GM23338 (cell line): ENCODE measurements at regions not wholly inside any gene's neighbourhood (a gene's known extent, or its start where the extent isn't known, plus 50 kb on each side); places are given as distances from the start of the nearest gene placed in this dataset.

Experiments used
- ATAC-seq: fragments of 200-7000 bp; cut with Tn5 transposase; 3 replicates; pipeline ENCODE4 v1.9.1; 2020
- DNase-seq: peaks from one replicate; pipeline ENCODE4 v3.0.0-alpha.2; 2015; ENCODE audit warnings: low spot score
- H2AFZ ChIP-seq: fragments of 200-600 bp; sonication (generic); 2 replicates; pipeline ENCODE4 v1.8.0; 2016; ENCODE audit warnings: antibody characterized with exemption, mild to moderate bottlenecking, moderate library complexity
- H3F3A ChIP-seq: fragments of 200-600 bp; sonication (generic); replicated peaks from 2 replicates; pipeline ENCODE4 v1.8.0; 2017; ENCODE audit warnings: antibody characterized with exemption, mixed run types, low read depth
- H3K27ac ChIP-seq: fragments of 200-600 bp; sonication (generic); 2 replicates; pipeline ENCODE4 v1.6.1; 2016; ENCODE audit warnings: low read depth
- H3K27me3 ChIP-seq: fragments of 200-600 bp; sonication (generic); 2 replicates; pipeline ENCODE4 v1.8.0; 2016; ENCODE audit warnings: mild to moderate bottlenecking, mixed run types, moderate library complexity; ENCODE audit not compliant: insufficient read depth
- H3K36me3 ChIP-seq: fragments of 200-600 bp; sonication (generic); 2 replicates; pipeline ENCODE4 v1.8.0; 2016; ENCODE audit warnings: mild to moderate bottlenecking; ENCODE audit not compliant: insufficient read depth
- H3K4me1 ChIP-seq: fragments of 200-600 bp; sonication (generic); 2 replicates; pipeline ENCODE4 v1.8.0; 2016; ENCODE audit warnings: mild to moderate bottlenecking, moderate library complexity; ENCODE audit not compliant: insufficient read depth
- H3K4me2 ChIP-seq: fragments of 200-600 bp; sonication (generic); 2 replicates; pipeline ENCODE4 v1.7.1; 2017; ENCODE audit warnings: mixed run types
- H3K4me3 ChIP-seq: fragments of 200-600 bp; sonication (generic); 2 replicates; pipeline ENCODE4 v1.6.1; 2016; ENCODE audit warnings: mixed run types
- H3K79me2 ChIP-seq: fragments of 200-600 bp; sonication (generic); replicated peaks from 2 replicates; pipeline ENCODE4 v1.8.0; 2017; ENCODE audit warnings: mild to moderate bottlenecking; ENCODE audit not compliant: insufficient read depth
- H3K9me2 ChIP-seq: fragments of 200-600 bp; sonication (generic); 2 replicates; pipeline ENCODE4 v1.8.0; 2017; ENCODE audit not compliant: insufficient read depth
- H4K20me1 ChIP-seq: fragments of 200-600 bp; sonication (generic); replicated peaks from 2 replicates; pipeline ENCODE4 v1.8.0; 2017; ENCODE audit warnings: mild to moderate bottlenecking; ENCODE audit not compliant: insufficient read depth
- H3K27ac Mint-ChIP-seq: 2 replicates; pipeline ENCODE4 v1.8.0; 2020; ENCODE audit warnings: inconsistent platforms, mild to moderate bottlenecking, moderate library complexity, mixed read lengths
- H3K27me3 Mint-ChIP-seq: 3 replicates; pipeline ENCODE4 v1.8.0; 2022; ENCODE audit warnings: low read depth, mild to moderate bottlenecking, moderate library complexity, mixed read lengths, inconsistent platforms; ENCODE audit not compliant: insufficient read depth, poor library complexity
- H3K36me3 Mint-ChIP-seq: 3 replicates; pipeline ENCODE4 v1.8.0; 2021; ENCODE audit warnings: low read depth, mild to moderate bottlenecking, inconsistent platforms, moderate library complexity, mixed read lengths
- H3K4me1 Mint-ChIP-seq: 3 replicates; pipeline ENCODE4 v1.8.0; 2020; ENCODE audit warnings: mild to moderate bottlenecking, inconsistent platforms, mixed read lengths
- H3K4me3 Mint-ChIP-seq: 3 replicates; pipeline ENCODE4 v1.8.0; 2021; ENCODE audit warnings: moderate library complexity, mild to moderate bottlenecking, inconsistent platforms, mixed read lengths
- H3K9me3 Mint-ChIP-seq: 3 replicates; pipeline ENCODE4 v1.8.0; 2020; ENCODE audit warnings: moderate library complexity, mild to moderate bottlenecking, inconsistent platforms, mixed read lengths
- CREB1 ChIP-seq: fragments of 250-450 bp; sonication (Bioruptor Pico); IDR thresholded peaks from 2 replicates; pipeline ENCODE4 v1.5.0; 2020; ENCODE audit warnings: low read depth, mild to moderate bottlenecking, moderate library complexity
- EZH2 ChIP-seq: fragments of 200-600 bp; sonication (generic); IDR thresholded peaks from one replicate; pipeline ENCODE4 v1.8.0; 2017; ENCODE audit warnings: antibody characterized with exemption, mild to moderate bottlenecking, low read depth; ENCODE audit not compliant: unreplicated experiment
- EZH2phosphoT487 ChIP-seq: fragments of 200-600 bp; sonication (generic); IDR thresholded peaks from one replicate; pipeline ENCODE4 v1.8.1; 2018; ENCODE audit warnings: antibody characterized with exemption; ENCODE audit not compliant: unreplicated experiment
- JUNB ChIP-seq: IDR thresholded peaks from one replicate; pipeline ENCODE4 v1.6.1; 2016; ENCODE audit warnings: antibody characterized with exemption; ENCODE audit not compliant: unreplicated experiment
- NANOG ChIP-seq: IDR thresholded peaks from 2 replicates; pipeline ENCODE4 v1.6.1; 2016; ENCODE audit warnings: antibody characterized with exemption, borderline replicate concordance
- POLR2AphosphoS5 ChIP-seq: IDR thresholded peaks from 2 replicates; pipeline ENCODE4 v1.6.1; 2016; ENCODE audit warnings: antibody characterized with exemption, low read depth
- STAT1 ChIP-seq: IDR thresholded peaks from one replicate; pipeline ENCODE4 v1.6.1; 2016; ENCODE audit warnings: antibody characterized with exemption; ENCODE audit not compliant: unreplicated experiment
- ZNF114 ChIP-seq: fragments of 250-450 bp; sonication (Bioruptor Pico); IDR thresholded peaks from 2 replicates; pipeline ENCODE4 v1.5.0; 2020; ENCODE audit warnings: mild to moderate bottlenecking, moderate library complexity
- ZNF331 ChIP-seq: fragments of 250-450 bp; sonication (Bioruptor Pico); IDR thresholded peaks from 2 replicates; pipeline ENCODE4 v1.5.0; 2020; ENCODE audit warnings: low read depth, mild to moderate bottlenecking, moderate library complexity
- TF ChIP-seq, protein P1 (sequence below): fragments of 250-450 bp; sonication (Bioruptor Pico); IDR thresholded peaks from 2 replicates; pipeline ENCODE4 v1.5.0; 2020; ENCODE audit warnings: mild to moderate bottlenecking, moderate library complexity
- TF ChIP-seq, protein P2 (sequence below): IDR thresholded peaks from 2 replicates; pipeline ENCODE4 v1.6.1; 2016; ENCODE audit warnings: antibody characterized with exemption
- TF ChIP-seq, protein P3 (sequence below): IDR thresholded peaks from one replicate; pipeline ENCODE4 v1.6.1; 2018; ENCODE audit warnings: antibody characterized with exemption; ENCODE audit not compliant: unreplicated experiment
- TF ChIP-seq, protein P4 (sequence below), 2 experiments: fragments of 200-600 bp in 1 of 2; sonication (generic) in 1 of 2; conservative IDR thresholded peaks; 2 replicates each; pipeline versions ENCODE4 v1.5.1 to v1.6.1; 2016 to 2017; ENCODE audit warnings: antibody characterized with exemption in 2 of 2, low read depth in 2 of 2, mild to moderate bottlenecking in 2 of 2, moderate library complexity in 1 of 2

DNA sequence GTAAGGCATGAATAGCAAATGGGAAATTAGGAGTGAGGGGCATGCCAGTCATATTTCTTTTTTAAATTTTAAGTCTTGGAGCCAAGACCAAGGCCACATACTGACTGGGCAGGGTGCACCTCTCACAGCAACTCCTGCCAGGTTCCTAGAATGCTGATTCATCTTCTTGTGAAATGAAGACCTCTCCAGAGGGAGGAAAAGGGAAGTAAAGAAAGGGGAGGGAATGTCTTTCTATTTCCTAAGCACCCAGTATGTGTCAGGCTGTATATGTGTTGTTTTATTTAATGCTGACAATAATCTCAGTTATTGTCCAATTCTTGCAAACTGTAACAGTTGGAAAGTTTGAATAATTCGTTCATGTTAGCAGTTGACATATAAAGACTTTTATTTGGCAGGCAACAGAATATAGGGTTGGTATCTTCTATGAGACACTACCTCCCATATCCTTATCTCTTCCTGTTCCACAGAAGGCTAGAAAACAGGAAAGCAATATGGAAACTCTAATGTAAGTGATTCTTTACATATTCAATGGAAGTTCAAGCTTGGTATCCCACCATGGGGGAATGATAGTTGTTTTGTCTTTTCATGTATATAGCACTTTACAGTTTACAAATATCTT, 259.1 kb upstream of the USP24 start:
- Histone ChIP-seq H4K20me1 (no peaks in the 10 kb centered on the region), H3K4me3 (no peak overlapping the region), H3K27ac (no peak overlapping the region), H3K4me1 (no peaks in the 10 kb centered on the region; the same call in 1 of the 2 replicates), H3F3A (no peaks in the 10 kb centered on the region), H3K27me3 (no peaks in the 10 kb centered on the region), H3K9me2 (peaks cover 16% of the 10 kb centered on the region), H3K36me3 (no peaks in the 10 kb centered on the region), H3K79me2 (no peaks in the 10 kb centered on the region), H2AFZ (no peak overlapping the region), H3K4me2 (no peak overlapping the region)
- H3K36me3 Mint-ChIP-seq: no peaks in the 10 kb centered on the region
- no peak for ATAC-seq
- DNase-seq: no peak
- TF ChIP-seq, protein P1, sequence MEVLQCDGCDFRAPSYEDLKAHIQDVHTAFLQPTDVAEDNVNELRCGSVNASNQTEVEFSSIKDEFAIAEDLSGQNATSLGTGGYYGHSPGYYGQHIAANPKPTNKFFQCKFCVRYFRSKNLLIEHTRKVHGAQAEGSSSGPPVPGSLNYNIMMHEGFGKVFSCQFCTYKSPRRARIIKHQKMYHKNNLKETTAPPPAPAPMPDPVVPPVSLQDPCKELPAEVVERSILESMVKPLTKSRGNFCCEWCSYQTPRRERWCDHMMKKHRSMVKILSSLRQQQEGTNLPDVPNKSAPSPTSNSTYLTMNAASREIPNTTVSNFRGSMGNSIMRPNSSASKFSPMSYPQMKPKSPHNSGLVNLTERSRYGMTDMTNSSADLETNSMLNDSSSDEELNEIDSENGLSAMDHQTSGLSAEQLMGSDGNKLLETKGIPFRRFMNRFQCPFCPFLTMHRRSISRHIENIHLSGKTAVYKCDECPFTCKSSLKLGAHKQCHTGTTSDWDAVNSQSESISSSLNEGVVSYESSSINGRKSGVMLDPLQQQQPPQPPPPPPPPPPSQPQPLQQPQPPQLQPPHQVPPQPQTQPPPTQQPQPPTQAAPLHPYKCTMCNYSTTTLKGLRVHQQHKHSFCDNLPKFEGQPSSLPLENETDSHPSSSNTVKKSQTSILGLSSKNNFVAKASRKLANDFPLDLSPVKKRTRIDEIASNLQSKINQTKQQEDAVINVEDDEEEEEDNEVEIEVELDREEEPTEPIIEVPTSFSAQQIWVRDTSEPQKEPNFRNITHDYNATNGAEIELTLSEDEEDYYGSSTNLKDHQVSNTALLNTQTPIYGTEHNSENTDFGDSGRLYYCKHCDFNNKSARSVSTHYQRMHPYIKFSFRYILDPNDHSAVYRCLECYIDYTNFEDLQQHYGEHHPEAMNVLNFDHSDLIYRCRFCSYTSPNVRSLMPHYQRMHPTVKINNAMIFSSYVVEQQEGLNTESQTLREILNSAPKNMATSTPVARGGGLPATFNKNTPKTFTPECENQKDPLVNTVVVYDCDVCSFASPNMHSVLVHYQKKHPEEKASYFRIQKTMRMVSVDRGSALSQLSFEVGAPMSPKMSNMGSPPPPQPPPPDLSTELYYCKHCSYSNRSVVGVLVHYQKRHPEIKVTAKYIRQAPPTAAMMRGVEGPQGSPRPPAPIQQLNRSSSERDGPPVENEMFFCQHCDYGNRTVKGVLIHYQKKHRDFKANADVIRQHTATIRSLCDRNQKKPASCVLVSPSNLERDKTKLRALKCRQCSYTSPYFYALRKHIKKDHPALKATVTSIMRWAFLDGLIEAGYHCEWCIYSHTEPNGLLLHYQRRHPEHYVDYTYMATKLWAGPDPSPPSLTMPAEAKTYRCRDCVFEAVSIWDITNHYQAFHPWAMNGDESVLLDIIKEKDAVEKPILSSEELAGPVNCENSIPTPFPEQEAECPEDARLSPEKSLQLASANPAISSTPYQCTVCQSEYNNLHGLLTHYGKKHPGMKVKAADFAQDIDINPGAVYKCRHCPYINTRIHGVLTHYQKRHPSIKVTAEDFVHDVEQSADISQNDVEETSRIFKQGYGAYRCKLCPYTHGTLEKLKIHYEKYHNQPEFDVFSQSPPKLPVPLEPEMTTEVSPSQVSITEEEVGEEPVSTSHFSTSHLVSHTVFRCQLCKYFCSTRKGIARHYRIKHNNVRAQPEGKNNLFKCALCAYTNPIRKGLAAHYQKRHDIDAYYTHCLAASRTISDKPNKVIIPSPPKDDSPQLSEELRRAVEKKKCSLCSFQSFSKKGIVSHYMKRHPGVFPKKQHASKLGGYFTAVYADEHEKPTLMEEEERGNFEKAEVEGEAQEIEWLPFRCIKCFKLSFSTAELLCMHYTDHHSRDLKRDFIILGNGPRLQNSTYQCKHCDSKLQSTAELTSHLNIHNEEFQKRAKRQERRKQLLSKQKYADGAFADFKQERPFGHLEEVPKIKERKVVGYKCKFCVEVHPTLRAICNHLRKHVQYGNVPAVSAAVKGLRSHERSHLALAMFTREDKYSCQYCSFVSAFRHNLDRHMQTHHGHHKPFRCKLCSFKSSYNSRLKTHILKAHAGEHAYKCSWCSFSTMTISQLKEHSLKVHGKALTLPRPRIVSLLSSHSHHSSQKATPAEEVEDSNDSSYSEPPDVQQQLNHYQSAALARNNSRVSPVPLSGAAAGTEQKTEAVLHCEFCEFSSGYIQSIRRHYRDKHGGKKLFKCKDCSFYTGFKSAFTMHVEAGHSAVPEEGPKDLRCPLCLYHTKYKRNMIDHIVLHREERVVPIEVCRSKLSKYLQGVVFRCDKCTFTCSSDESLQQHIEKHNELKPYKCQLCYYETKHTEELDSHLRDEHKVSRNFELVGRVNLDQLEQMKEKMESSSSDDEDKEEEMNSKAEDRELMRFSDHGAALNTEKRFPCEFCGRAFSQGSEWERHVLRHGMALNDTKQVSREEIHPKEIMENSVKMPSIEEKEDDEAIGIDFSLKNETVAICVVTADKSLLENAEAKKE (CRISPR knock-in tag): no peak
- TF ChIP-seq CREB1 (CRISPR knock-in tag): no peak
- no peak for TF ChIP-seq EZH2
- TF ChIP-seq POLR2AphosphoS5: no peak
- TF ChIP-seq, protein P2, sequence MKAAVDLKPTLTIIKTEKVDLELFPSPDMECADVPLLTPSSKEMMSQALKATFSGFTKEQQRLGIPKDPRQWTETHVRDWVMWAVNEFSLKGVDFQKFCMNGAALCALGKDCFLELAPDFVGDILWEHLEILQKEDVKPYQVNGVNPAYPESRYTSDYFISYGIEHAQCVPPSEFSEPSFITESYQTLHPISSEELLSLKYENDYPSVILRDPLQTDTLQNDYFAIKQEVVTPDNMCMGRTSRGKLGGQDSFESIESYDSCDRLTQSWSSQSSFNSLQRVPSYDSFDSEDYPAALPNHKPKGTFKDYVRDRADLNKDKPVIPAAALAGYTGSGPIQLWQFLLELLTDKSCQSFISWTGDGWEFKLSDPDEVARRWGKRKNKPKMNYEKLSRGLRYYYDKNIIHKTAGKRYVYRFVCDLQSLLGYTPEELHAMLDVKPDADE: no peak
- TF ChIP-seq EZH2phosphoT487: no peak
- no peak for TF ChIP-seq ZNF331 (CRISPR knock-in tag)
- TF ChIP-seq JUNB: no peak
- TF ChIP-seq, protein P3, sequence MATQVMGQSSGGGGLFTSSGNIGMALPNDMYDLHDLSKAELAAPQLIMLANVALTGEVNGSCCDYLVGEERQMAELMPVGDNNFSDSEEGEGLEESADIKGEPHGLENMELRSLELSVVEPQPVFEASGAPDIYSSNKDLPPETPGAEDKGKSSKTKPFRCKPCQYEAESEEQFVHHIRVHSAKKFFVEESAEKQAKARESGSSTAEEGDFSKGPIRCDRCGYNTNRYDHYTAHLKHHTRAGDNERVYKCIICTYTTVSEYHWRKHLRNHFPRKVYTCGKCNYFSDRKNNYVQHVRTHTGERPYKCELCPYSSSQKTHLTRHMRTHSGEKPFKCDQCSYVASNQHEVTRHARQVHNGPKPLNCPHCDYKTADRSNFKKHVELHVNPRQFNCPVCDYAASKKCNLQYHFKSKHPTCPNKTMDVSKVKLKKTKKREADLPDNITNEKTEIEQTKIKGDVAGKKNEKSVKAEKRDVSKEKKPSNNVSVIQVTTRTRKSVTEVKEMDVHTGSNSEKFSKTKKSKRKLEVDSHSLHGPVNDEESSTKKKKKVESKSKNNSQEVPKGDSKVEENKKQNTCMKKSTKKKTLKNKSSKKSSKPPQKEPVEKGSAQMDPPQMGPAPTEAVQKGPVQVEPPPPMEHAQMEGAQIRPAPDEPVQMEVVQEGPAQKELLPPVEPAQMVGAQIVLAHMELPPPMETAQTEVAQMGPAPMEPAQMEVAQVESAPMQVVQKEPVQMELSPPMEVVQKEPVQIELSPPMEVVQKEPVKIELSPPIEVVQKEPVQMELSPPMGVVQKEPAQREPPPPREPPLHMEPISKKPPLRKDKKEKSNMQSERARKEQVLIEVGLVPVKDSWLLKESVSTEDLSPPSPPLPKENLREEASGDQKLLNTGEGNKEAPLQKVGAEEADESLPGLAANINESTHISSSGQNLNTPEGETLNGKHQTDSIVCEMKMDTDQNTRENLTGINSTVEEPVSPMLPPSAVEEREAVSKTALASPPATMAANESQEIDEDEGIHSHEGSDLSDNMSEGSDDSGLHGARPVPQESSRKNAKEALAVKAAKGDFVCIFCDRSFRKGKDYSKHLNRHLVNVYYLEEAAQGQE: no peak
- no peak for TF ChIP-seq STAT1
- no peak for TF ChIP-seq ZNF114 (CRISPR knock-in tag)
- TF ChIP-seq, protein P4, sequence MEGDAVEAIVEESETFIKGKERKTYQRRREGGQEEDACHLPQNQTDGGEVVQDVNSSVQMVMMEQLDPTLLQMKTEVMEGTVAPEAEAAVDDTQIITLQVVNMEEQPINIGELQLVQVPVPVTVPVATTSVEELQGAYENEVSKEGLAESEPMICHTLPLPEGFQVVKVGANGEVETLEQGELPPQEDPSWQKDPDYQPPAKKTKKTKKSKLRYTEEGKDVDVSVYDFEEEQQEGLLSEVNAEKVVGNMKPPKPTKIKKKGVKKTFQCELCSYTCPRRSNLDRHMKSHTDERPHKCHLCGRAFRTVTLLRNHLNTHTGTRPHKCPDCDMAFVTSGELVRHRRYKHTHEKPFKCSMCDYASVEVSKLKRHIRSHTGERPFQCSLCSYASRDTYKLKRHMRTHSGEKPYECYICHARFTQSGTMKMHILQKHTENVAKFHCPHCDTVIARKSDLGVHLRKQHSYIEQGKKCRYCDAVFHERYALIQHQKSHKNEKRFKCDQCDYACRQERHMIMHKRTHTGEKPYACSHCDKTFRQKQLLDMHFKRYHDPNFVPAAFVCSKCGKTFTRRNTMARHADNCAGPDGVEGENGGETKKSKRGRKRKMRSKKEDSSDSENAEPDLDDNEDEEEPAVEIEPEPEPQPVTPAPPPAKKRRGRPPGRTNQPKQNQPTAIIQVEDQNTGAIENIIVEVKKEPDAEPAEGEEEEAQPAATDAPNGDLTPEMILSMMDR (conservative IDR thresholded peaks at IDR 0.05; ENCODE audit: low read depth in 2 of 2): no peak
- no peak for TF ChIP-seq NANOG
- H3K27me3 Mint-ChIP-seq: no peaks in the 10 kb centered on the region
- no peak overlapping the region for H3K4me3 Mint-ChIP-seq
- H3K4me1 Mint-ChIP-seq: no peaks in the 10 kb centered on the region; the same call in 2 of the 3 replicates
- no peaks in the 10 kb centered on the region for H3K9me3 Mint-ChIP-seq
- H3K27ac Mint-ChIP-seq: no peak overlapping the region
